Rectal smooth muscle tissue (tissue), 1 donor: ENCODE measurements at regions not wholly inside any gene's neighbourhood (a gene's known extent, or its start where the extent isn't known, plus 50 kb on each side); places are given as distances from the start of the nearest gene placed in this dataset.
"Not testable (repeated sequence)": the region's sequence is repeated elsewhere in the genome, so short reads cannot be mapped to it uniquely, and the experiment has no call there.

ENCODE experiments used
- H3K27ac ChIP-seq: one replicate; pipeline ENCODE4 v1.7.0; 2013; ENCODE audit warnings: low read depth, low read length, inconsistent platforms
- H3K27me3 ChIP-seq: one replicate; pipeline ENCODE4 v1.7.0; 2013; ENCODE audit warnings: low read length; ENCODE audit not compliant: control insufficient read depth, insufficient read depth
- H3K36me3 ChIP-seq: one replicate; pipeline ENCODE4 v1.7.0; 2013; ENCODE audit warnings: low read length; ENCODE audit not compliant: control insufficient read depth, insufficient read depth
- H3K4me1 ChIP-seq: one replicate; pipeline ENCODE4 v1.7.0; 2013; ENCODE audit warnings: low read length; ENCODE audit not compliant: control insufficient read depth, insufficient read depth
- H3K4me3 ChIP-seq: one replicate; pipeline ENCODE4 v1.7.0; 2013; ENCODE audit warnings: low read length
- H3K9ac ChIP-seq: one replicate; pipeline ENCODE4 v1.7.0; 2013; ENCODE audit warnings: low read length

- Histone ChIP-seq H3K36me3 (no peaks in the 10 kb centered on the region), H3K4me1 (no peaks in the 10 kb centered on the region), H3K9ac (no peak overlapping the region), H3K27ac (no peak overlapping the region), H3K4me3 (no peak overlapping the region), H3K27me3 (no peaks in the 10 kb centered on the region)
Measured at GRCh38 chr4:34935739-34936138, 1308.6 kb downstream of the ARAP2 start.

DNA sequence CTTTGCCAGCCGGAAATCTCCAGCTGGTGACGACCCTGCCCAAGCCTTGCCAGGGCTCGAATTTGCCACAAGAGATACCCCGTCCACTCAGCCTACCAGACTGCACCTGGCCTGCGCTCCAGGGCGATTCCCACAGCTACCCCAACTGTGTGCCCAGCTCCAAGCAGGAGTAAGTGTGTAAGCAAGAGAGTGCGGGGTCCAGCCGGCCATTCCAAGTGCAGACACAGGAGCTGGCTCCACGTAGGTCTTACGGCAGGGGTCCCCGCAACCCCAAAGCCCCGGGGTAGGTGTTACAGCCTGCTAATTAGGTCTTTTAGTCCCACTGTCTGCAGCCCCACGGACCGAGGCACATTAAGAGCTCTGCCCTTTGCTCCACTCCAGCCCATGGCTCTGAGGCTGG lies 1305.2 kb downstream of the ARAP2 start:
- Histone ChIP-seq H3K27me3 (no peaks in the 10 kb centered on the region), H3K27ac (no peak overlapping the region), H3K4me3 (no peak overlapping the region), H3K9ac (no peak overlapping the region), H3K4me1 (no peaks in the 10 kb centered on the region), H3K36me3 (no peaks in the 10 kb centered on the region)

GRCh38 chr4:34943741-34944386 lies 1300.5 kb downstream of the ARAP2 start:
- Histone ChIP-seq H3K36me3 (no peaks in the 10 kb centered on the region), H3K9ac (no peak overlapping the region), H3K4me1 (no peaks in the 10 kb centered on the region), H3K27me3 (no peaks in the 10 kb centered on the region), H3K4me3 (no peak overlapping the region), H3K27ac (no peak overlapping the region)

GRCh38 chr4:34950926-34951325 lies 1293.4 kb downstream of the ARAP2 start:
- no peaks in the 10 kb centered on the region for H3K36me3 ChIP-seq
- H3K4me1 ChIP-seq = no peaks in the 10 kb centered on the region
- H3K9ac ChIP-seq = no peak overlapping the region
- no peak overlapping the region for H3K27ac ChIP-seq
- H3K4me3 ChIP-seq = no peak overlapping the region
- no peaks in the 10 kb centered on the region for H3K27me3 ChIP-seq

DNA sequence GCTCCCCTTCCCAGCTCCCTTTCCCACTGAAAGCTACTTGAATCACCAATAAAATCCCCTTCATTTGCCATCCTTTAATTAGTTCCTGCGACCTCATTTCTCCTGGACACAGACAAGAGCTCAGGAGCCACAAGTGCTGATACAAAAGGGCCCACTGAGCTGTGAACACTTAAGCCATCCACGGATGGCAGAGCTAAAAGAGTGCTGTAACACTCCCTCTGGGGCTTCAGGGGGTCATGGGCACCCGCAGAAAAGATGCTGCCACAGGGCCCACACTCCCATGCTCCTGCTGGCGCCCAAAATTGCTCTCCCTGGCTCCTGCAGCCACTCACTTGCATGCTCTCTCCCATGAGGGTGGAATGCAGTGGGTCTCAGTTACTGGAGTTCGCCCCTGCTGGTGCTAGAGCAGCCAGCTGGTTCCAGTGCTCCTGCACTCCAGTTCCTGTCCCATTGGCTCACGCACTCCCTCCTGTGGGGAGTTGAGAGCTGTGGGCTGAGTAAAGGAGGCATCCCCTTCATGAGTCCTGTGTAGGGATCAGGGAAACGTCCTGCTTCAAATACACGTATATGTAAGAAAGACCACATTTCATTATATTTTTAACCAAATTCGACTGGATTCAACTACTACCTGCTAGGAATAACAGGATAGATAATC lies 1291.0 kb downstream of the ARAP2 start:
- Histone ChIP-seq H3K27ac (no peak overlapping the region), H3K4me1 (no peaks in the 10 kb centered on the region), H3K36me3 (no peaks in the 10 kb centered on the region), H3K27me3 (no peaks in the 10 kb centered on the region), H3K9ac (no peak overlapping the region), H3K4me3 (no peak overlapping the region)

- no peak overlapping the region for H3K9ac ChIP-seq
- H3K36me3 ChIP-seq = no peaks in the 10 kb centered on the region
- no peaks in the 10 kb centered on the region for H3K27me3 ChIP-seq
- H3K27ac ChIP-seq = no peak overlapping the region
- H3K4me3 ChIP-seq = no peak overlapping the region
- no peaks in the 10 kb centered on the region for H3K4me1 ChIP-seq
Measured at GRCh38 chr4:34964613-34965012, 1279.7 kb downstream of the ARAP2 start.

- Histone ChIP-seq H3K9ac (no peak overlapping the region), H3K27me3 (no peaks in the 10 kb centered on the region), H3K4me3 (no peak overlapping the region), H3K27ac (no peak overlapping the region), H3K36me3 (no peaks in the 10 kb centered on the region), H3K4me1 (no peaks in the 10 kb centered on the region)
Measured at GRCh38 chr4:34972189-34972588, 1272.1 kb downstream of the ARAP2 start.

DNA sequence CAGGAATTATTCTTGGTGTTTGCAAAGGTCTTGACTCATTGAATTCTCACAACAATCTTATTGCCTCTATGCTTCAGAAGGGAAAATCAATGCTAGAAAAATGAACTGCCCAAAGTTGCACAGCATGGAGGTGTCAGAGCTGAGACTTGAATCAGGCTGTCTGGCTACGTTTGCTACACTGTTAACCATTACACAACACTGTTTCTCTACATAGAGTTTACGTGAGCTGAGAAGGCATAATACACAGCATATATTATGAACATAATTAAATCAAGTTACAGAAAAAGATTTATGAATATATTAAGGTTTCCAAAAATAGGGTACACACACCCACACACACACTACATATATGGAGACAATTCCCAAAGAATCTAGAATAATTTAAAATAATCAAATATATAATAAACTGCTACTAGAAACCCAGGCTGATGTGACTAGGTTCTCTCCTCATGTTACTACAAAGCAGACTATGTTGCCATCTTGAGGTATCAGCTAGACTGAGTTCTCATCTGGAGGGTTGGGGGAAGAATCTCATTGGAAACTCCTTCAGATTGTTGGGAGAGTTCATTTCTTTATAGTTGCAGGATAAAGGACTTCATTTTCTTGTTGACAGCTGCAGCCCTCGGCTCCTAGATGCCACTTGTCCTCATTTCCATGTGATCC lies 1270.5 kb downstream of the ARAP2 start:
- Histone ChIP-seq H3K9ac (no peak overlapping the region), H3K36me3 (no peaks in the 10 kb centered on the region), H3K4me3 (no peak overlapping the region), H3K27me3 (no peaks in the 10 kb centered on the region), H3K27ac (no peak overlapping the region), H3K4me1 (no peaks in the 10 kb centered on the region)

DNA sequence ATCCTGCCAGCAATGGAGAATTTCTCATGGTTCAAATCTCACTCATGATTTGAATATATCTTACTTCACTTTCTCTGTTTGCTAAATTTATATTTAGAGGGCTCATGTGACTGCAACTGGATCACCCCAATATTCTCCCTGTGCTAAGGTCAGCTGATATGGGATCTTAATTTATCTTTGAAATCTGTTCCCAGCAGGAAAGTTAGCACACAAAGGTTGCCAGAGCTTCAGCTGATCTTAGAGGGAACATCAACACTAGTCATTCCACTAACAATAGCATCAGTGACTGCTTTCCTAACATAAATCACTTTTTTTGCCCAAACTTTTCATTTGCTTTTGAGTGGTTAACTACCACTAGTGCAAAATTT lies 1270.0 kb downstream of the ARAP2 start:
- H3K27me3 ChIP-seq = no peaks in the 10 kb centered on the region
- no peak overlapping the region for H3K9ac ChIP-seq
- no peak overlapping the region for H3K4me3 ChIP-seq
- H3K4me1 ChIP-seq = no peaks in the 10 kb centered on the region
- H3K27ac ChIP-seq = no peak overlapping the region
- H3K36me3 ChIP-seq = no peaks in the 10 kb centered on the region

GRCh38 chr4:35021222-35021621 lies 1223.1 kb downstream of the ARAP2 start:
- not testable (repeated sequence) for H3K27ac ChIP-seq, H3K4me3 ChIP-seq, H3K36me3 ChIP-seq

DNA sequence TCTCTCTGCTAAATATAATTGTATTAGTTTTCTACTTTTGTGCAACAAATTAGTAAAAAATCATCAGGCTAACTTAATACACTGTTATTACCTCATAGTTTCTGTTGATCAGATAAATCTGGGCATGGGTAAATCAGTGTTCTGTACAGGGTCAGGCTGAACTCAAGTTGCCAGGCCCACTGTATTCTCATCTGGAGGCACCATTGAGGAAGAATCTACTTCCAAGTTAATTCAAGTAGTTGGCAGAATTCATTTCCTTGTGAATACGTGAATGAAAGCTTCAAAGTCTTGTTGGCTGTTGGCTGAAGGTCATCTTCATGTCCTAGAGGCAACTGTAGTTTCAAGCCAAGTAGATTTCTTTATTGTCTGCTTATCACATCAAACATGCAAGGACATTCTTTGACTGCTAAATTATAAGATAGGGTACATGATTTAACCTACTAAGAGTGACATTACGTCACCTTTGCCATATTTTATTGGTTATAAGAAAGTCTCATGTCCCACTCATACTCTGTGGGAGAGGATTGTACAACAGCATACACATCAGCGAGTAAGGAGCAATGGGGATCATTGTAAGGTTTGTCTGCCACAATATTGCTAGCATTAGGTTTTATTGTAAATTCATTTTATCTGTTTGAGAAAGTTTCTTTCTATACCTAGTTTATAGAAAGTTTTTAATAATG lies 1219.0 kb downstream of the ARAP2 start:
- Histone ChIP-seq H3K27ac (no peak overlapping the region), H3K9ac (no peak overlapping the region), H3K4me1 (no peaks in the 10 kb centered on the region), H3K36me3 (no peaks in the 10 kb centered on the region), H3K4me3 (no peak overlapping the region), H3K27me3 (no peaks in the 10 kb centered on the region)

More at GRCh38 chr4:35021222-35021621, 1223.1 kb downstream of the ARAP2 start:
- not testable (repeated sequence) for H3K27me3 ChIP-seq, H3K4me1 ChIP-seq, H3K9ac ChIP-seq

DNA sequence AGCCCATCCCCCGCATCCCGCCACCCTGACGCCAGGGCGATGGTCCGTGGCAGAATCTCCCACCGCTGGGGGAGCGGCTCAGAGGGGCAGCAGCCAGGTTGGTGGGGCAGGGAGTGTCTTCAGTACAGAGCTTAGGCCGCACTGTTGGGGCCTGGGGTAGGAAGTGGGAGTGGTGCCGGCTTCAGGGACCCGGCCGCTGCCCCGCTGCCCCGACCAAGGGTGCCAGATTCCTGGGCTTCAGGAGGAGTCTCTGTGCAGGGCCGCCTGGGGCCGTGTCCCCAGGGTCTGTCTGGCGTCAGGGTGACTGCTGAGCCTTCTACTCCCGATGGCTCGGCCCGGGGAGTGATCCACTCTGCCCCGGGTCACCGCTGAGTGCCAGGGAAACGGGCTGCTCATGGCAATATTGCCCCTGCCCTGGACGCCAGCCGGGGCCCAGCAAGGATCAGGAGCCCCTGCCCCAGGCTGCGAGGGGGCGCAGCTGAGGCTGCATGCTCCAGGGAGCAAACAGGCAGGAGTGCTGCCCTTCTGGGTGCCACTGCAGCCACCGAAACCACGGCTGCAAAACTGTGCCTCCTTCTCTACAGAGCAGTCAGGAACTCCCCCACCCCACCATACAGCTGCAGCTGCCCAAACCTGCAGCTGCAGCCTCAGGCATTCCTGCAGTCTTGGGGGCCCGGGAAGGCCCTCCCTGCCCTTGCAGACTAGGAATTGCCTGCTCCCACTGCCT lies 1206.1 kb downstream of the ARAP2 start:
- no peak overlapping the region for H3K9ac ChIP-seq
- H3K27me3 ChIP-seq = no peaks in the 10 kb centered on the region
- no peak overlapping the region for H3K4me3 ChIP-seq
- no peak overlapping the region for H3K27ac ChIP-seq
- no peaks in the 10 kb centered on the region for H3K36me3 ChIP-seq
- no peaks in the 10 kb centered on the region for H3K4me1 ChIP-seq
